SK-N-SH (cell line): ENCODE measurements at regions not wholly inside any gene's neighbourhood (a gene's known extent, or its start where the extent isn't known, plus 50 kb on each side); places are given as distances from the start of the nearest gene placed in this dataset.

Experiments used
- CTCF ChIP-seq: fragments of 200-600 bp; sonication (generic); IDR thresholded peaks from 2 replicates; pipeline ENCODE4 v1.6.1; 2017; ENCODE audit warnings: antibody characterized with exemption, mild to moderate bottlenecking, moderate library complexity
- FOSL2 ChIP-seq: IDR thresholded peaks from 2 replicates; pipeline ENCODE4 v1.4.0; 2012; ENCODE audit warnings: low read depth, mild to moderate bottlenecking, moderate library complexity, borderline replicate concordance
- GABPA ChIP-seq: IDR thresholded peaks from 2 replicates; pipeline ENCODE4 v1.4.0; 2012; ENCODE audit warnings: low read depth, mild to moderate bottlenecking
- NFIC ChIP-seq: IDR thresholded peaks from 2 replicates; pipeline ENCODE4 v1.4.0; 2012; ENCODE audit warnings: borderline replicate concordance
- NRF1 ChIP-seq: IDR thresholded peaks from 2 replicates; pipeline ENCODE4 v1.6.1; 2012; ENCODE audit warnings: low read depth, mild to moderate bottlenecking, low read length
- POLR2AphosphoS5 ChIP-seq: IDR thresholded peaks from 2 replicates; pipeline ENCODE4 v1.6.1; 2012; ENCODE audit warnings: low read depth, low read length
- RAD21 ChIP-seq: IDR thresholded peaks from 2 replicates; pipeline ENCODE4 v1.6.1; 2012; ENCODE audit warnings: mild to moderate bottlenecking, low read length
- REST ChIP-seq: IDR thresholded peaks from 2 replicates; pipeline ENCODE4 v1.6.1; 2012; ENCODE audit warnings: mild to moderate bottlenecking, low read depth, low read length, moderate library complexity
- TEAD4 ChIP-seq: IDR thresholded peaks from 2 replicates; pipeline ENCODE4 v1.4.0; 2012; ENCODE audit warnings: mild to moderate bottlenecking, borderline replicate concordance; ENCODE audit not compliant: insufficient read depth
- USF2 ChIP-seq: fragments of 150-350 bp; IDR thresholded peaks from 2 replicates; pipeline ENCODE4 v1.6.1; 2017; ENCODE audit warnings: antibody characterized with exemption, low read length, low read depth, borderline replicate concordance
- TF ChIP-seq, protein P1 (sequence below): IDR thresholded peaks from 2 replicates; pipeline ENCODE4 v1.4.0; 2012; ENCODE audit warnings: low read depth

- TF ChIP-seq, protein P1, sequence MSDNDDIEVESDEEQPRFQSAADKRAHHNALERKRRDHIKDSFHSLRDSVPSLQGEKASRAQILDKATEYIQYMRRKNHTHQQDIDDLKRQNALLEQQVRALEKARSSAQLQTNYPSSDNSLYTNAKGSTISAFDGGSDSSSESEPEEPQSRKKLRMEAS, result no peak
- no peak for TF ChIP-seq CTCF
- no peak for TF ChIP-seq POLR2AphosphoS5
- TF ChIP-seq USF2, result no peak
- no peak for TF ChIP-seq GABPA
- TF ChIP-seq NFIC, result no peak
- TF ChIP-seq TEAD4, result no peak
- TF ChIP-seq FOSL2, result no peak
- TF ChIP-seq REST, result no peak
- TF ChIP-seq NRF1, result no peak
- no peak for TF ChIP-seq RAD21
Measured at GRCh38 chrX:1041091-1041490, 171.4 kb downstream of the CRLF2 start.
